Loucy (cell line): ENCODE measurements at regions not wholly inside any gene's neighbourhood (a gene's known extent, or its start where the extent isn't known, plus 50 kb on each side); places are given as distances from the start of the nearest gene placed in this dataset.

Source experiments
- EZH2phosphoT487 ChIP-seq: fragments of 200-600 bp; IDR thresholded peaks from 2 replicates; pipeline ENCODE4 v1.6.1; 2018; ENCODE audit warnings: antibody characterized with exemption, mild to moderate bottlenecking, moderate library complexity, borderline replicate concordance
- TF ChIP-seq, protein P1 (sequence below): fragments of 200-600 bp; sonication (generic); conservative IDR thresholded peaks from 2 replicates; pipeline ENCODE4 v1.5.1; 2014; ENCODE audit warnings: mild to moderate bottlenecking, antibody characterized with exemption, low read length

DNA sequence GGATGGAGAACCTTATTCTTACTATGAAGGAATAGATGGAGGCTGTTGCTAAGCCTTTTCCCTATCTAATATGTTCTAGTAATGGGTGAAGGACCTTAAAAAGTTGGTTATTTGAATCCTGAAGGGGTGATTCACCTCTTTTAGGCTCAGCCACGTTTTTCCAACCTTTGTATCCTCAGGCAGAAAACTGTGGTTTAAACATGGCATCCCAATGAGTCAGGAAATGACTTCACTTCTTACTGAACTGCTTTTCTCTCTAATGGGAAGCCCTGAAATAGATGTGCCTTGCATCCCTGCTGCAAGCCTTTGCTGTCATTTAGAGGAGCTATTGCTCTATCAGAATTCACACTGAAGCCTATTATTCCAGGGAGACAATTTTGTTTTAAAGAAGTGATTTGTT is 191.0 kb upstream of the ARX start:
- TF ChIP-seq, protein P1, sequence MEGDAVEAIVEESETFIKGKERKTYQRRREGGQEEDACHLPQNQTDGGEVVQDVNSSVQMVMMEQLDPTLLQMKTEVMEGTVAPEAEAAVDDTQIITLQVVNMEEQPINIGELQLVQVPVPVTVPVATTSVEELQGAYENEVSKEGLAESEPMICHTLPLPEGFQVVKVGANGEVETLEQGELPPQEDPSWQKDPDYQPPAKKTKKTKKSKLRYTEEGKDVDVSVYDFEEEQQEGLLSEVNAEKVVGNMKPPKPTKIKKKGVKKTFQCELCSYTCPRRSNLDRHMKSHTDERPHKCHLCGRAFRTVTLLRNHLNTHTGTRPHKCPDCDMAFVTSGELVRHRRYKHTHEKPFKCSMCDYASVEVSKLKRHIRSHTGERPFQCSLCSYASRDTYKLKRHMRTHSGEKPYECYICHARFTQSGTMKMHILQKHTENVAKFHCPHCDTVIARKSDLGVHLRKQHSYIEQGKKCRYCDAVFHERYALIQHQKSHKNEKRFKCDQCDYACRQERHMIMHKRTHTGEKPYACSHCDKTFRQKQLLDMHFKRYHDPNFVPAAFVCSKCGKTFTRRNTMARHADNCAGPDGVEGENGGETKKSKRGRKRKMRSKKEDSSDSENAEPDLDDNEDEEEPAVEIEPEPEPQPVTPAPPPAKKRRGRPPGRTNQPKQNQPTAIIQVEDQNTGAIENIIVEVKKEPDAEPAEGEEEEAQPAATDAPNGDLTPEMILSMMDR = no peak
- no peak for TF ChIP-seq EZH2phosphoT487
